HepG2 (cell line): ENCODE measurements at regions not wholly inside any gene's neighbourhood (a gene's known extent, or its start where the extent isn't known, plus 50 kb on each side); places are given as distances from the start of the nearest gene placed in this dataset.

Source experiments
- CCDC6 ChIP-seq: sonication (generic); formaldehyde crosslinking; IDR thresholded peaks from 2 replicates; pipeline ENCODE4 v1.8.1; 2022; ENCODE audit warnings: mild to moderate bottlenecking, missing genetic modification reagents, moderate library complexity
- GZF1 ChIP-seq: sonication (generic); formaldehyde crosslinking; IDR thresholded peaks from 2 replicates; pipeline ENCODE4 v1.5.1; 2020; ENCODE audit warnings: mild to moderate bottlenecking, missing genetic modification reagents
- HNF4G ChIP-seq, 2 experiments: sonication (generic) in 1 of 2; formaldehyde crosslinking in 1 of 2; IDR thresholded peaks; 2 replicates each; pipeline versions ENCODE4 v1.4.0 to v1.6.1; 2011 to 2020; ENCODE audit warnings: borderline replicate concordance in 2 of 2, low read depth in 2 of 2, mild to moderate bottlenecking in 2 of 2, low read length in 1 of 2, missing genetic modification reagents in 1 of 2, moderate library complexity in 1 of 2
- HNRNPLL ChIP-seq: fragments of 200-400 bp; formaldehyde crosslinking; IDR thresholded peaks from 2 replicates; pipeline ENCODE4 v1.6.1; 2017; ENCODE audit warnings: mild to moderate bottlenecking, low read depth, low read length; ENCODE audit not compliant: poor library complexity, severe bottlenecking
- KDM5A ChIP-seq: fragments of 200-600 bp; sonication (generic); IDR thresholded peaks from 2 replicates; pipeline ENCODE4 v1.7.0; 2018; ENCODE audit warnings: antibody characterized with exemption, mild to moderate bottlenecking, low read length, borderline replicate concordance
- NFKBIZ ChIP-seq: IDR thresholded peaks from 2 replicates; pipeline ENCODE4 v1.6.1; 2018; ENCODE audit warnings: missing genetic modification reagents, missing compliant biosample characterization
- PCBP2 ChIP-seq: fragments of 200-400 bp; formaldehyde crosslinking; optimal IDR thresholded peaks from 2 replicates; pipeline ENCODE3; 2018; ENCODE audit warnings: low read length, low read depth; ENCODE audit not compliant: poor library complexity, severe bottlenecking
- RBFOX2 ChIP-seq: fragments of 200-400 bp; formaldehyde crosslinking; IDR thresholded peaks from 2 replicates; pipeline ENCODE4 v1.6.1; 2017; ENCODE audit warnings: low read depth, mild to moderate bottlenecking, low read length
- ZNF333 ChIP-seq: sonication (generic); formaldehyde crosslinking; IDR thresholded peaks from 2 replicates; pipeline ENCODE4 v1.4.0; 2020; ENCODE audit warnings: mild to moderate bottlenecking, missing genetic modification reagents, borderline replicate concordance
- ZNF451 ChIP-seq: sonication (generic); formaldehyde crosslinking; IDR thresholded peaks from 2 replicates; pipeline ENCODE4 v1.5.0; 2020; ENCODE audit warnings: mild to moderate bottlenecking, missing genetic modification reagents
- ZNF496 ChIP-seq: sonication (generic); formaldehyde crosslinking; IDR thresholded peaks from 2 replicates; pipeline ENCODE4 v1.8.1; 2023; ENCODE audit warnings: mild to moderate bottlenecking, moderate library complexity, missing genetic modification reagents; ENCODE audit not compliant: insufficient replicate concordance
- ZNF550 ChIP-seq: sonication (generic); formaldehyde crosslinking; IDR thresholded peaks from 2 replicates; pipeline ENCODE4 v1.4.0; 2020; ENCODE audit warnings: mild to moderate bottlenecking, missing genetic modification reagents, borderline replicate concordance
- ZNF557 ChIP-seq: sonication (generic); formaldehyde crosslinking; IDR thresholded peaks from 2 replicates; pipeline ENCODE4 v1.4.0; 2020; ENCODE audit warnings: missing genetic modification reagents
- ZNF652 ChIP-seq: IDR thresholded peaks from 2 replicates; pipeline ENCODE4 v1.6.1; 2016; ENCODE audit warnings: low read depth, borderline replicate concordance
- ZNF782 ChIP-seq: sonication (generic); formaldehyde crosslinking; IDR thresholded peaks from 2 replicates; pipeline ENCODE4 v1.4.0; 2020; ENCODE audit warnings: missing genetic modification reagents, mild to moderate bottlenecking, borderline replicate concordance
- TF ChIP-seq, protein P1 (sequence below): sonication (generic); formaldehyde crosslinking; IDR thresholded peaks from 2 replicates; pipeline ENCODE4 v1.5.0; 2020; ENCODE audit warnings: mild to moderate bottlenecking, missing genetic modification reagents
- TF ChIP-seq, protein P2 (sequence below): sonication (generic); formaldehyde crosslinking; IDR thresholded peaks from 2 replicates; pipeline ENCODE4 v1.4.0; 2020; ENCODE audit warnings: mild to moderate bottlenecking, missing genetic modification reagents
- TF ChIP-seq, protein P3 (sequence below): sonication (generic); formaldehyde crosslinking; IDR thresholded peaks from 2 replicates; pipeline ENCODE4 v1.5.1; 2020; ENCODE audit warnings: missing genetic modification reagents, mild to moderate bottlenecking, borderline replicate concordance
- TF ChIP-seq, protein P4 (sequence below): sonication (generic); formaldehyde crosslinking; IDR thresholded peaks from 2 replicates; pipeline ENCODE4 v1.4.0; 2020; ENCODE audit warnings: mild to moderate bottlenecking, low read depth, missing genetic modification reagents
- TF ChIP-seq, protein P5 (sequence below): sonication (generic); formaldehyde crosslinking; IDR thresholded peaks from 2 replicates; pipeline ENCODE4 v1.4.0; 2020; ENCODE audit warnings: missing genetic modification reagents

DNA sequence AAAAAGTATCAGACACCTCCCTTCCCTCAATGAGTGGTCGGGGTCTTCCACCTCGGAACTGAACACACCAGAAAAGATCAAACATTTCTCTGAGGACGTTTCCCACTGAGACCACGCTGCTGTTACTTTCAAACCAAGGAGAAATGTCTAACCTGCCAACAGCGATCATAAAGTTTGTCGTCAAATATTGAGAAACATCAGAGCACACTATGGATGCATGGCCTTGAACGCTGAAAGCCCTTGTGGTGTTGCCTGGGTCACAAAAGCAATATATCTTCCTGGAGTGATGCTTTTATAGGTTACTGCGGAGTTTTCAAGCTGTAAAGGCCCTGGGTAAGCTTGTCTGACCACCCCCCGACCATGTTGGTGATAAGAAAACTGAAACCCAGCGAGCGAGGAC lies 70.2 kb upstream of the ID2 start (continued):
- TF ChIP-seq NFKBIZ (CRISPR knock-in tag) (peak; percentile 73; the same call in 1 of the 2 replicates), PCBP2 (no peak), ZNF782 (CRISPR knock-in tag) (no peak), ZNF333 (CRISPR knock-in tag) (no peak), ZNF451 (CRISPR knock-in tag) (no peak), CCDC6 (no peak), ZNF652 (CRISPR knock-in tag) (no peak), KDM5A (no peak), ZNF496 (CRISPR knock-in tag) (no peak), ZNF557 (CRISPR knock-in tag) (no peak), RBFOX2 (no peak), ZNF550 (CRISPR knock-in tag) (no peak), GZF1 (CRISPR knock-in tag) (no peak), HNF4G (IDR thresholded peaks at IDR 0.05; ENCODE audit: borderline replicate concordance, low read depth, low read length) (0 out of 2 replicates have a peak, but pooled peaks have one; percentile 6), HNF4G (CRISPR knock-in tag; IDR thresholded peaks at IDR 0.05; ENCODE audit: borderline replicate concordance, low read depth) (0 out of 2 replicates have a peak, but pooled peaks have one; percentile 24), HNRNPLL (no peak)
- TF ChIP-seq, protein P1, sequence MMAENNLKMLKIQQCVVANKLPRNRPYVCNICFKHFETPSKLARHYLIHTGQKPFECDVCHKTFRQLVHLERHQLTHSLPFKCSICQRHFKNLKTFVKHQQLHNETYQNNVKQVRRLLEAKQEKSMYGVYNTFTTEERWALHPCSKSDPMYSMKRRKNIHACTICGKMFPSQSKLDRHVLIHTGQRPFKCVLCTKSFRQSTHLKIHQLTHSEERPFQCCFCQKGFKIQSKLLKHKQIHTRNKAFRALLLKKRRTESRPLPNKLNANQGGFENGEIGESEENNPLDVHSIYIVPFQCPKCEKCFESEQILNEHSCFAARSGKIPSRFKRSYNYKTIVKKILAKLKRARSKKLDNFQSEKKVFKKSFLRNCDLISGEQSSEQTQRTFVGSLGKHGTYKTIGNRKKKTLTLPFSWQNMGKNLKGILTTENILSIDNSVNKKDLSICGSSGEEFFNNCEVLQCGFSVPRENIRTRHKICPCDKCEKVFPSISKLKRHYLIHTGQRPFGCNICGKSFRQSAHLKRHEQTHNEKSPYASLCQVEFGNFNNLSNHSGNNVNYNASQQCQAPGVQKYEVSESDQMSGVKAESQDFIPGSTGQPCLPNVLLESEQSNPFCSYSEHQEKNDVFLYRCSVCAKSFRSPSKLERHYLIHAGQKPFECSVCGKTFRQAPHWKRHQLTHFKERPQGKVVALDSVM (CRISPR knock-in tag), result no peak
- TF ChIP-seq, protein P2, sequence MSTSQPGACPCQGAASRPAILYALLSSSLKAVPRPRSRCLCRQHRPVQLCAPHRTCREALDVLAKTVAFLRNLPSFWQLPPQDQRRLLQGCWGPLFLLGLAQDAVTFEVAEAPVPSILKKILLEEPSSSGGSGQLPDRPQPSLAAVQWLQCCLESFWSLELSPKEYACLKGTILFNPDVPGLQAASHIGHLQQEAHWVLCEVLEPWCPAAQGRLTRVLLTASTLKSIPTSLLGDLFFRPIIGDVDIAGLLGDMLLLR (CRISPR knock-in tag), result no peak
- TF ChIP-seq, protein P3, sequence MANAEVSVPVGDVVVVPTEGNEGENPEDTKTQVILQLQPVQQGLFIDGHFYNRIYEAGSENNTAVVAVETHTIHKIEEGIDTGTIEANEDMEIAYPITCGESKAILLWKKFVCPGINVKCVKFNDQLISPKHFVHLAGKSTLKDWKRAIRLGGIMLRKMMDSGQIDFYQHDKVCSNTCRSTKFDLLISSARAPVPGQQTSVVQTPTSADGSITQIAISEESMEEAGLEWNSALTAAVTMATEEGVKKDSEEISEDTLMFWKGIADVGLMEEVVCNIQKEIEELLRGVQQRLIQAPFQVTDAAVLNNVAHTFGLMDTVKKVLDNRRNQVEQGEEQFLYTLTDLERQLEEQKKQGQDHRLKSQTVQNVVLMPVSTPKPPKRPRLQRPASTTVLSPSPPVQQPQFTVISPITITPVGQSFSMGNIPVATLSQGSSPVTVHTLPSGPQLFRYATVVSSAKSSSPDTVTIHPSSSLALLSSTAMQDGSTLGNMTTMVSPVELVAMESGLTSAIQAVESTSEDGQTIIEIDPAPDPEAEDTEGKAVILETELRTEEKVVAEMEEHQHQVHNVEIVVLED, result peak; percentile 42; the same call in 1 of the 2 replicates
- TF ChIP-seq, protein P4, sequence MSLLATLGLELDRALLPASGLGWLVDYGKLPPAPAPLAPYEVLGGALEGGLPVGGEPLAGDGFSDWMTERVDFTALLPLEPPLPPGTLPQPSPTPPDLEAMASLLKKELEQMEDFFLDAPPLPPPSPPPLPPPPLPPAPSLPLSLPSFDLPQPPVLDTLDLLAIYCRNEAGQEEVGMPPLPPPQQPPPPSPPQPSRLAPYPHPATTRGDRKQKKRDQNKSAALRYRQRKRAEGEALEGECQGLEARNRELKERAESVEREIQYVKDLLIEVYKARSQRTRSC (CRISPR knock-in tag), result no peak
- TF ChIP-seq, protein P5, sequence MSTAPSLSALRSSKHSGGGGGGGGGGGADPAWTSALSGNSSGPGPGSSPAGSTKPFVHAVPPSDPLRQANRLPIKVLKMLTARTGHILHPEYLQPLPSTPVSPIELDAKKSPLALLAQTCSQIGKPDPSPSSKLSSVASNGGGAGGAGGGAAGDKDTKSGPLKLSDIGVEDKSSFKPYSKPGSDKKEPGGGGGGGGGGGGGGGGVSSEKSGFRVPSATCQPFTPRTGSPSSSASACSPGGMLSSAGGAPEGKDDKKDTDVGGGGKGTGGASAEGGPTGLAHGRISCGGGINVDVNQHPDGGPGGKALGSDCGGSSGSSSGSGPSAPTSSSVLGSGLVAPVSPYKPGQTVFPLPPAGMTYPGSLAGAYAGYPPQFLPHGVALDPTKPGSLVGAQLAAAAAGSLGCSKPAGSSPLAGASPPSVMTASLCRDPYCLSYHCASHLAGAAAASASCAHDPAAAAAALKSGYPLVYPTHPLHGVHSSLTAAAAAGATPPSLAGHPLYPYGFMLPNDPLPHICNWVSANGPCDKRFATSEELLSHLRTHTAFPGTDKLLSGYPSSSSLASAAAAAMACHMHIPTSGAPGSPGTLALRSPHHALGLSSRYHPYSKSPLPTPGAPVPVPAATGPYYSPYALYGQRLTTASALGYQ (CRISPR knock-in tag), result 0 out of 2 replicates have a peak, but pooled peaks have one; percentile 32
